Epithelial cell of esophagus (primary cell): ENCODE measurements at regions not wholly inside any gene's neighbourhood (a gene's known extent, or its start where the extent isn't known, plus 50 kb on each side); places are given as distances from the start of the nearest gene placed in this dataset.
A peak's percentile ranks its signal among the peaks of the same experiment; 100 is the strongest.
"Not testable (repeated sequence)": the region's sequence is repeated elsewhere in the genome, so short reads cannot be mapped to it uniquely, and the experiment has no call there.

ENCODE experiments used
- DNase-seq: peaks from one replicate; pipeline ENCODE4 v3.0.0; 2010; ENCODE audit warnings: low read depth
- H3K4me3 ChIP-seq: 2 replicates; pipeline ENCODE4 v1.5.1; 2011; ENCODE audit warnings: mild to moderate bottlenecking, low read length, control low read depth
- CTCF ChIP-seq: IDR thresholded peaks from 2 replicates; pipeline ENCODE4 v1.5.1; 2011; ENCODE audit warnings: low read depth, mild to moderate bottlenecking, low read length, control low read depth, inconsistent platforms; ENCODE audit not compliant: insufficient read depth; ENCODE audit errors: missing control alignments

GRCh38 chr7:131839967-131840690, 283.7 kb upstream of the PODXL start:
- no peak for TF ChIP-seq CTCF
- peak; percentile 4 for DNase-seq
- H3K4me3 ChIP-seq: no peak overlapping the region

- H3K4me3 ChIP-seq: no peak overlapping the region
- TF ChIP-seq CTCF: no peak
- no peak for DNase-seq
These were observed 280.3 kb upstream of the PODXL start for GRCh38 chr7:131836733-131837132.

GRCh38 chr7:131835141-131835540, 278.7 kb upstream of the PODXL start:
- no peak for TF ChIP-seq CTCF
- H3K4me3 ChIP-seq: no peak overlapping the region
- no peak for DNase-seq

- no peak for DNase-seq
- no peak for TF ChIP-seq CTCF
- no peak overlapping the region for H3K4me3 ChIP-seq
These were observed 274.3 kb upstream of the PODXL start for GRCh38 chr7:131830681-131831080.

- H3K4me3 ChIP-seq: no peak overlapping the region
- DNase-seq: no peak
- no peak for TF ChIP-seq CTCF
These were observed 273.6 kb upstream of the PODXL start for GRCh38 chr7:131829947-131830558.

GRCh38 chr7:131827421-131827820, 271.0 kb upstream of the PODXL start:
- H3K4me3 ChIP-seq: no peak overlapping the region
- TF ChIP-seq CTCF: no peak
- DNase-seq: no peak

- no peak for DNase-seq
- no peak overlapping the region for H3K4me3 ChIP-seq
- TF ChIP-seq CTCF: no peak
These were observed 270.5 kb upstream of the PODXL start for GRCh38 chr7:131826960-131827359.

- not testable (repeated sequence) for DNase-seq, H3K4me3 ChIP-seq
These were observed 267.6 kb upstream of the PODXL start for GRCh38 chr7:131823961-131824440.
